HS-27A (cell line): ENCODE measurements at regions not wholly inside any gene's neighbourhood (a gene's known extent, or its start where the extent isn't known, plus 50 kb on each side); places are given as distances from the start of the nearest gene placed in this dataset.

Experiments used
- DNase-seq: peaks from one replicate; pipeline ENCODE4 v3.0.0-alpha.2; 2012; ENCODE audit warnings: low read depth, missing footprints

- DNase-seq: no peak
Observed at GRCh38 chr12:67496581-67496980, 152.0 kb upstream of the DYRK2 start.

GRCh38 chr12:67498991-67499390 is 149.6 kb upstream of the DYRK2 start:
- no peak for DNase-seq

GRCh38 chr12:67501362-67501761 is 147.2 kb upstream of the DYRK2 start:
- DNase-seq: no peak

GRCh38 chr12:67504026-67504425 is 144.5 kb upstream of the DYRK2 start:
- no peak for DNase-seq

- no peak for DNase-seq
Observed at GRCh38 chr12:67506739-67507138, 141.8 kb upstream of the DYRK2 start.

- DNase-seq: no peak
Observed at GRCh38 chr12:67508830-67509229, 139.7 kb upstream of the DYRK2 start.

- DNase-seq: no peak
Observed at GRCh38 chr12:67509666-67510386, 138.7 kb upstream of the DYRK2 start.

- DNase-seq: peak; percentile 27
Observed at GRCh38 chr12:67512061-67512460, 136.5 kb upstream of the DYRK2 start.

- no peak for DNase-seq
Observed at GRCh38 chr12:67514502-67514901, 134.0 kb upstream of the DYRK2 start.

- DNase-seq: no peak
Observed at GRCh38 chr12:67515679-67516340, 132.7 kb upstream of the DYRK2 start.

GRCh38 chr12:67517181-67517887 is 131.2 kb upstream of the DYRK2 start:
- no peak for DNase-seq

GRCh38 chr12:67519484-67520433 is 128.8 kb upstream of the DYRK2 start:
- no peak for DNase-seq

GRCh38 chr12:67520606-67521005 is 127.9 kb upstream of the DYRK2 start:
- no peak for DNase-seq

GRCh38 chr12:67522222-67522621 is 126.3 kb upstream of the DYRK2 start:
- DNase-seq: no peak

- no peak for DNase-seq
Observed at GRCh38 chr12:67523538-67523937, 125.0 kb upstream of the DYRK2 start.

- DNase-seq: no peak
Observed at GRCh38 chr12:67524861-67525616, 123.5 kb upstream of the DYRK2 start.

GRCh38 chr12:67525617-67525884 is 123.0 kb upstream of the DYRK2 start:
- DNase-seq: no peak

- no peak for DNase-seq
Observed at GRCh38 chr12:67526129-67526528, 122.4 kb upstream of the DYRK2 start.

GRCh38 chr12:67531051-67531450 is 117.5 kb upstream of the DYRK2 start:
- no peak for DNase-seq

- no peak for DNase-seq
Observed at GRCh38 chr12:67531501-67531900, 117.0 kb upstream of the DYRK2 start.

- no peak for DNase-seq
Observed at GRCh38 chr12:67533159-67533558, 115.4 kb upstream of the DYRK2 start.

GRCh38 chr12:67534046-67534445 is 114.5 kb upstream of the DYRK2 start:
- no peak for DNase-seq
